ENCODE measurements at regions not wholly inside any gene's neighbourhood (a gene's known extent, or its start where the extent isn't known, plus 50 kb on each side); places are given as distances from the start of the nearest gene placed in this dataset.

DNA sequence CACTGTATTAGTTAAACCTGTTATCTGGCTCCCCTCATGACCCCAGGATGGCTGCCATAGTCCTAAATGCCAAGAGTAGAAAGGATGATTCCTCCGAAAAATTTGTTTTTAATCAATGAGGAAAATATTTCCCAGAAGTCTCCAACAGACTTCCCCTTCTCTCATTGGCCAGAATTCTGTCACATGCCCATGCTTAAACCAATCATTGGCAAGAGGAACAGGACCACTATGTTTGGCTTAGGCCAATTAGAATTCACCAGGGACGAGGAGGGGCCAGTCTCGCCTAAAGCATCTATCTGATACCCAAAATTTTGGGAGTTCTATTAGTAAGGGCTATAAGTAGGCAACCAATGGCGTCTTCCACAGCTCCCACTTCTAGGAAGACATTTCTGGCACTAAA, 71.2 kb upstream of the IL6 start:
- no peak for DNase-seq

DNA sequence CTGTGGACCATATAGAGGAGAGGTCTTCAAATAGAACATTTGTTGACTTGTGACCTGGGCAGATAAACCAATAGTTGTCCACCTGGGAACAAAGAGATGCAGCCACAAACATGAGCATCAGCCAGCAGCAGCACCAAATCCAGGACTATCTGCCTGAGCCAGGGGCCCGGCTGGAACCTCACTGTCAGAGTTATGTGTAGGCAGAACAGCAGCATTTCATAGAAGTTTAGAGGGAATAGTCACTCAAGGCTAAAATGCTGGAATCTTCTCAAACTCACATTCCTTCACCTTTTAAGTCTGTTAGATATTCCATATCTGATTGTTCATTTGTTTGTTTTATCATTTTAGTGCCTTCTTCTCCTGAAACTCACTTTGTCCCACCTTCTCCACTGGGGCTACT, 72.2 kb upstream of the IL6 start:
- no peak for DNase-seq

DNA sequence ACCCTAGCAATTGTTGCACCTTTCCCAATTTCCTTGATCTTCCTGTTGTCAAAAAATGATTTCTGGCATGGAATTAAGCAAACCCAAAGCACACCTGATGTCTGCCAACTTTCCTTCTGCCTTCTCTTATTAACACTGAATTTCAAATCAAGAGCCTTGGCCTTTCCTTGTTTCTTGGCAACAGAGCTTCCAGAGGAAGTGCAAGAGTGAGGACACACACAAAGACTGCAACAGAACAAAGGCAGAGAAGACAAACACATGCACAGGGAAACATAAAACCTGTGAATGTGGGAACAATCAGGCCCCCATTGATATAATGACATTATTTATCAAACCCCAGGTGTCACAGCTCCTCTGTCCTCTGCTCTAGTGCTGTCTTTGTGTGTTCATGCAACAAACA, 73.0 kb upstream of the IL6 start:
- no peak for DNase-seq

DNA sequence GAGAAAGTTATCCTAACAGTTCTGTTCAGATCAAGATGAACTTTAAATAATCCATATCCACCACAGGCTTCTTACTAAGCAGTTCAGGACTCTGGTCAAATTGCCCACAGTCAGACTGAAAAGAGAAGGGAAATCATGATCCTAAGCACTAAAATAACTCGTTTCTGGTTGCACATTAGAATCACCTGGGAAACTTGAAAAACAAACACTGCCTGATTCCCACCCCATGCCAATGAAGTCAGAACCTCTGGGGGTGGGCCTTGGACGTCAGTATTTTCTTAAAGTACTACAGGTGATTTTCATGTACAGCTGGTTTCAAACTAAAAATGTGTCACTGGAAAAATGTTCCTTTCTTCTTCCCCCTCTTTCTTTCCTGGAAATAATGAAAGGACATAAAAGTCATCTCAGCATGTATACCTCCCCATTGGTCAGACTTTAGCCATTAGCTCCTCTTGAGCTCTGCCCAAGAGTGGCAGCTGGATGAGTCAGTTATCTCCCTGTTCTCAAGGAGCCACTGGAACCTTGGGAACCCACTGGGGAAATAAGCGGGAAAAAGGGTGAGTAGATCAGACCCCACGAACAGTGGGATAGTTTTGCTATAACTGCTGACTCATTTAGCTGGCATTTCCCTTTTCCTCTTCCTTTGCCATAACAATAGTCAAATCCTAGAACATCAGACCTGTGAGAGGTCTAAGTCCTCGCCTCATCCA, 75.3 kb upstream of the IL6 start:
- no peak for DNase-seq

DNA sequence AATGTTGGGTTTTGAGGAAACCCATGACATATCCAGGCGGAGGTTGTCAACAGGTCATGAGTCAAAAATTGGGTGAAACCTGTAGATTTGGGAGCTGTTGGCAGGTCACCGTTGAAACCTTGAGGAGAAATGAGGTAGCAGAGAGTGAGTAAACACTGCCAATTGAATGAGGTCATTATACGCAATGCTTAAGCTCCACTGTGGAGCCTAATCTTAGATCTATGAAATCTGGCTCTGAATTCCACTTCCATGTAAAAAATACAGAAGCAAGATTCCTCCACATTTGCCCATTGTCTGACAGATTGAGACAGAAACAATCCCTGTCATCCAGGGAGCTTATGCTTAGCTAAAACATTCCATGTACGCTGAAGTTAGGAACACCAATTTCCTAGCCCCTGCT, 76.0 kb upstream of the IL6 start:
- no peak for DNase-seq

DNA sequence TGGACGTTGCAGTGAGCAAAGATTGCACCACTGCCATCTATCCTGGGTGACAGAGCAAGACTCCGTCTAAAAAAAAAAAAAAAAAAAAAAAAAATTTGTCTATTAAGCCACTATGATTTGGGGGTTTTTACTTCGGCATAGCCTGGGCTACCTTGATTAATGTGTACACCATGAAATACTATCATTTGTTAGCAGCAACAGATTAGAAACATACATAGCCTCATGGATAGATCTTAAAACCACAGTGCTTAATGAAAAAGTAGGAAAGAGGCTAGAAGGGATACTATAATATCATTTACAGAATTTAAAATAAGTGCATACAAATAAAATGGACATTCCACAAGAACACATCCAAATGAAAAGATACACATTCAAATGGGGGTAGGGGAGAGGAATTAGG, 77.3 kb upstream of the IL6 start:
- no peak for DNase-seq

DNA sequence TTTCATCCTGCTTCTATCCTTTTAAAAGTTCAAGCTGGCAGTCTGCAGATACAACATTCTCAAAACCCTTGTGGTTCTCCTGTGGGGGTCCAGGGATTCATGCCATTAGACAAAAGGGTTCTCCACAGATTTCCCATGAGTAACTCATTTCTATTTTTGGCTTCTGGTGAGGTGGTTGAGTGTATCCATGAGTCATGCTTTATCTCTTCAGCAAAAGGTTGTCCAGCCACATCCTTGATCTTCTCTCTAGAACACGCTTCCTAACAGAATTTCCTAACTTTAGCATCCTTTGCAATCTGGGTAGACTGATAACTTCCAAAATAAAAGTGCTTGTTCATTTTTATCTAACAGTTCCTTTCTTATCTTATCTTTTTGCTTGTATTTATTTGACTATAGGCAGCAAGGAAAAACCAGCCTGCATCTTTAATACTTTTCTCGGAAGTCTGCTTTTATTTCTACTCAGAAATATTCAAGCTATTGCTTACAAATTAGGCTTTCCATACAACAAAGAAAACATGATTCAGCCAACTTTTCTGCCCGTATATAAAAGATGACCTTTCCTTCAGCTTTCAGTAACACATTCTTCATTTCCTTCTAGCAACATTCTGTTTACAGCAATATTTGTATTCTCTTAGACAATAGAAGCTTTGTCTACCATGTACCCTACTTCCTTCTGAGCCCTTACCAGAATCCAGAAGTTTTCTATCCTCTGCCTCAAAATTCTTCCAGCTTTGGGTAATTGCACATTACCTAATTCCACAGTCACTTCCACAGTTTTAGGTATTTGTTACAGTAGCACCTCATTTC, 79.3 kb upstream of the IL6 start:
- DNase-seq = no peak

DNA sequence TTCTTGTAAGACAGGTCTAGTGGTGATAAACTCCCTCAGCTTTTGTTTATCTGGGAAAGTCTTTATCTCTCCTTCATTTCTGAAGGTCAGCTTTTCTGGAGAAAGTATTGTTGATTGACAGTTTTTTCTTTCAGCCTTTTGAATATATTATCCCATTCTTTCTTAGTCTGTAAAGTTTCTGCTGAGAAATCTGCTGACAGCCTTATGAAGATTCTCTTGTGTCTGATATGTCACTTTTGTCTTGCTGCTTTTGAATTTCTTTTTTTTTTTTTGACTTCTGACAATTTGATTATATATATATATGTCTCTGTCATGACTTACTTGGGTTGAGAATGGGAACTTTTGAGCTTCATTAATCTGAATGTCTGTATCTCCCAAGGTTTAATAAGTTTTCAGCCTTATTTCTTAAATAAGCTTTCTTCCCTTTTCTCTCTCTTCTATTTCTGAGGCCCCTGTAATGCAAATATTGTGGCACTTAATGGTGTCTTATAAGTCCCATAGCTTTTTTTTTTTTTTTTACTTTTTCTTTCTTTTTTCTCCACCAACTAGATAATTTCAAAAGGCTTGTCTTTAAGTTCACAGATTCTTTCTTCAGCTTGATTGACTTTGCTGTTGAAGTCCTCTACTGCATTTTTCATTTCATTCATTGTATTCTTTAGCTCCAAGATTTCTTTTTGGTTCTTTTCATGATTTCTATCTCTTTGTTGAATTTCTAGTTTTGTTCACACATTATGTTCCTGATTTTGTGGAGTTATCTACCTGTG, 81.4 kb upstream of the IL6 start:
- no peak for DNase-seq

DNA sequence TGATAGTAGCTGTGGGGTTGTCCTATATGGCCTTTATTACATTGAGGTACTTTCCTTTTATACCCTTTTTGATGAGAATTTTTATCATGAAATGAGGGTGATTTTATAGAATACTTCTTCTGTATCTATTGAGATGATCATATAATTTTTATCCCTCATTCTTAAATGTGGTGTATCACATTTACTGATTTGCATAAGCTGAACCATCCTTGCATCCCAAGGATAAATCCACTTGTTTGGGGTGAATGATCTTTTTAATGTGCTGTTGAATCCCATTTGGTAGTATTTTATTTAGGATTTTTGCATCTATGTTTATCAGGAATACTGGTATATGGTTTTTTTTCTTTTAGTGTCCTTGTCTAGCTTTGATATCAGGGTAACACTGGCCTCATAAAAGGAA, 84.5 kb upstream of the IL6 start:
- no peak for DNase-seq

DNA sequence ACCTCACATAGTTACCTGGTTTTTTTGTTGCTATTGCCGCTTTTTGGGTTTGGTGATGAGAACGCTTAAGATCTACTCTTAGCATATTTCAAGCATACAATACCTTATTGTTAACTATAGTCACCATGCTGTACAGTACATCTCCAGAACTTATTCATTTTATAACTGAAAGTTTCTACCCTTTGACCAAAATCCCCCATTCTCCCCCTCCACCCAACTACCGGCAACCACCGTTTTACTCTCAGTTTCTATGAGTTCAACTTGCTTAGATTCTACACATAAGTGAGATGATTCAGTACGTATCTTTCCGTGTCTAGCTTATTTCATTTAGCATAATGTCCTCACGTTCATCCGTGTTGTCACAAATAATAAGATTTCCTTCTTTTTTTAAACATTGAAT, 86.7 kb upstream of the IL6 start:
- DNase-seq = no peak

DNA sequence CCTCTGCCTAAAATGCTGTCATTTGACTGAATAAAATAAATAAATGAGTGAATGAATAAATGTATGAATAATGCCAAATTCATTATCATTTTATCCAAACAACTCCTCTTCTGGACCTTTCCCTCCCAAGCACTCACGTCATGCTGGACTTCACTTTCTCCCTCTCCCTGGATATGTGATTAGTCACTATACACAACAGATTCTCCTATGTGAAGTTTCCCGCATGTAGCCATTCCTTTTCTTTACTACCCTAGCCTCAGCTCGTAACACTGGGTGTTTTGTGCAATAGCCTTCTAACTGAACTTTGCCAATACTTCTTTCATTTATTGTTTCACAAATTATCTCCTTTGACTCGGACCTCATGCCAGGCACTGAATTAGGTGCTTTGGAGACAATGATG, 87.6 kb upstream of the IL6 start:
- no peak for DNase-seq

DNA sequence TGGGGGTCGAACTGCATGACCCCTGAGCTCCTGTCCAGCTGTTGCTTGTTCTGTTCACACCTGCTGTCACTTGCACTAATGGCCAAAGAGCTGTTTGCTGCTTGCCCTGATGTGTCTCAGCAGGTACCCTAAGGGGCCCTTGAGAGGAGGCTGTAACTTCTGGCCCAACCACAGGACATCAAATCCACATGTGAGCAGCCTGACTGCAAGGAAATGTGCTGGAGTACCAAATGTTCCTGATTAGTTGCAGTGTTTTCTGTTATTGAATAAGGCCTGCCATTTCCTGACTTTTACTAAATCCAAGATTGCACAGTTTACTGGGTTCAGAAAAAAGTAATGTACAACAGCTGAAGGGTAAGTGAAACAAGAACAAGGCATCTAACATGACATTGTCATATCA, 91.7 kb upstream of the IL6 start:
- no peak for DNase-seq

DNA sequence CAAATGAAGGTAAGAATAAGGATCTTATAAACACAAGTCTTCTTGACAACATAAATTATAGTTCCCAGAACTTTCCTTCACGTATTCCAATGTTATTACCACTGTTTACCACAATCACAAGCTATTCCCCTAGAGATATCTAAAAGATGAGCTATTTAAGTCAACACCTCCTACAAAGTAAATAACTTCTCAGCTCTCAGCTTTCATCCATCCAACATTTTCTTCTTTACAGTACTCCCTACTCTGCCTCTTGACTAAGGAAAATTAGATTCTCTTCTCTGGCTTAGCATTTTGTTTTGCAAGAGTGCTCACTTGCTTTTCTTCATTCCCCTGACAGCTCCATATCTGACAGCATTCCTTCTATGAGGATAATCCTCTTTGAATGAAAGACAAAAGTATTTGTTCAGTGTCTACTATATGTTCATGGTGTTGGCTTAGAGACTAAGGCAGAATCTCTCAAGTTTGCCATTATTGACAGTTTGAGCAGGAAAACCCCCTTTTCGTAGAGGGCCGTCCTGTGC, 93.0 kb upstream of the IL6 start:
- DNase-seq = no peak

DNA sequence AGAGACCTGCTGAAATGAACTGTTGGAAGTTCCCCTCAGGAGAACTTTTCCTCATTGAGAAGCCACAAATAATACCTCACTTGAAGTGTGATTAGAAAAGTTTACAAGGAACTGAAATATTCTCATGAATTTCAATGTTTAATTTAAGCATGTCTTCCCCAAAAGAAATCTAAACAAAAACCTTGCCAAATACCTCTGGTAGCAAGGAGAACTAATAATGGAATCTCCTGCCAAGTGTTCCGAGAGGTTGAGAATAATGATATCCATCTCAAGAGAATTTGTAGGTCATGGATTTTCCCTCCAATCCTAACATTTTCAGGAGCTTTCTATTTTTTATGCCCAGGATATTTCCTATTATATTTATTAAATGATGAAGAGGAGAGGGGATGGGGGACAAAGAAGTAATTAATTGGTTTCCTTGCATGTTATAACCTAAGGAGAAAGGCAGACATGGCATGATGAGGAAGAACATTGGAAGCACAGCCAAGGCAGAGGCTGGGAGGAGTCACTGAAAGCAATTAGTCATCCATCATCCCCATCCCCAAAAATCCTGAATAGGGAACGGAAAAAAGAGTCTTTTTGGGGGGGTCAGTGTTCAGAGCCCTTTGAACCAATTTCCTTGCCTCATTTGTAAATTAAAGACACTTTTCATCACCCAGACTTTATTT, 93.6 kb upstream of the IL6 start:
- no peak for DNase-seq

DNA sequence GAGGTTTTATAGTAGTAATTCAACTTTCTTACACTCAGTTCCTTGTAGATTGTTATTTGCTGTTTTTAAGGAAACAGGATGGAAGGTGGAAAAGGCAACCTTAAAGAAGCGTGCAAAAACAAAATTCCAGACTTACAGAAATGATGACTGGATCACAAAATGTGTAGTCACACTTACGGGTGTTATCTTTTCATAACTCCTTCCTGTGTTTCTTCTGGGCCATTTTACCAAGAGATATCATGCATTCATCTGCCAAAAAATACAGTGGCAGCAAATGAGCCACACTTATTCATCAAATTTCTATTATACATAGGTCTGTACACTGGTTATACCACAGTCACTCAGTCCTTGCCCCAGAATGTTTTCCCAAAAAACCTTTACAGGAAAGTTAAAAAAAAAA, 94.3 kb upstream of the IL6 start:
- no peak for DNase-seq

DNA sequence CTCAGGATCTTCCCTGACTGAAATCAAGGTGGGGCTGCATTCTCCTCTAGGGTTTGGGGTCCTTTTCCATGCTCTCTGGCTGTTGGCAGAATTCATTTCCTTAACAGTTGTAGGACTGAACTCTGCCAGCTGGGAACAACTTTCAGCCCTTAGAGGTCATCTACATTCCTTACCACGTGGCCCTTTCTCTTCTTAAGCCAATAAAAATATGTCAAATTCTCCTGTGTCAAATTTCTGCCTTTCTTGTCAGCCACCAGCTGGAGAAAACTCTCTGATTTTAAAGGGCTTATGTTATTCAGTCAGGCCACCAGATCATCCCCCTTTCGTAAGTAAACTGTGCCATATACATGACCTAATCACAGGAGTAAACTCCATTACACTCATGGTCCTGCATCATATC, 95.3 kb upstream of the IL6 start:
- no peak for DNase-seq

DNA sequence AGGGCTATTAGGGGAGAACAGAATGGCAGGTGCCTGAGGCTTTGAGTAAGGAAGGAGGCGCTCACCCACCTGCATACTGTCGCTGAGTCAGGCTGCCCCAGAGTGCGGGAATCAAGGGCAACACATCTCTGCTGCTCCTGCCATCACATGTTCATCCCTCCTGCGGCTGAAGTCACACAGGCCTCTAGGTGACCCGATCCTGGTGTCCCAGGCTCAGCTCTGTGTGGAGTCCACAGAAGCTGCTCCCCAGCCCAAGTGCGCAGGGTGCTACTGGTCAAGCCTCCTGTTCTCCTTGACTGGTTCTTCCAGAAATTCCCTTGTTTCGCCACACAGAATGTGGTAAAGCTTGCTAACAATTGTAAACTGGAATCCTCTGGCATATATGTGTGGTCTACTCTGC, 96.9 kb upstream of the IL6 start:
- no peak for DNase-seq

DNA sequence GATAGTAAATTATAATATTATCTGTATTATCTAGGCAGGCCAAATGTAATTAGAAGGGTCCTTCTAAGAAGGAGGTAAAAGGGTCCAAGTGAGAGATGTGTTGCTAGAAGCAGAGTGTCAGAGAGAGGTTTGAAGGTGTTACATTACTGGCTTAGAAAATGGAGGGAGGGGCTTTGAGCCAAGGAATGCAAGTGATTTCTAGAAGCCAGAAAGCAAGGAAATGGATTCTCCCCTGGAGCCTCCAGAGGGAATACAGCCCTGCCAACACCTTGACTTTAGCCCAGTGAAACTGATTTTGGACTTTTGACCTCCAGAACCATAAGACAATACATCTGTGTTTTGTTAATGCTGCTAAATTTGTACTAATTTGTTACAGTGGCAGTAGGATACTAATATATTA, 97.9 kb upstream of the IL6 start:
- no peak for DNase-seq

DNA sequence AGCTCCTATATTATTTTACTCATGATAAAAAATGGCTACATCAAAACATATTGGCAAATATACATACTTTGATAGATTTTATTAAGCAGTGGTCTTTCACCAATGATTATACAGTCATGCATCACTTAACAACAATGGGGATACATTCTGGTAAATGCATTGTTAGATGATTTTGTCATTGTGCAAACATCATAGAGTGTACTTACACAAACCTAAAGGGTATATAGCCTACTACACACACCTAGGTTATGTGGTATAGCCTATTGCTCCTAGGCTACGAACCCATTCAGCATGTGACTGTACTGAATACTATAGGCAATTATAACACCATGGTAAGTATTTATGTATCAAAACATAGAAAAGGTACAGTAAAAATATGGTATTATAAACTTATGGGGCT, 98.9 kb upstream of the IL6 start:
- no peak for DNase-seq

DNA sequence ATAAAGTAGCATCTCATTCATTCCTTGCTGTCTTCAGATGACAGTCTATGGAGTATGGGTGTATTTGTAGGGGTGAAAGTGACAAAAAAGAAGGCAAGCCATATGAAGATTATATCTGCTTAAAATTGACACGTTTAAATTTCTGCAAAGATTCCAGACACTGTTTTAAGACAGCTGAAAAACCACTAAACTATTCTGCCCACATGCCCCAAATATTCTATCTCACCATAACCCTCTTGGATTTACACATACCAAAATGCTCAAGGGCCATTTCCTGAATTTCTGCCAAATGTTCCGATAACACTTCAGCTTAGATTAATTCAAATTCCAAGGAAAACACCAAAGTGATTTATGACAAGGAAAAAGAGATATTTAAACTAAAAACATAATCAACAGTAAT, 99.9 kb upstream of the IL6 start:
- no peak for DNase-seq

DNA sequence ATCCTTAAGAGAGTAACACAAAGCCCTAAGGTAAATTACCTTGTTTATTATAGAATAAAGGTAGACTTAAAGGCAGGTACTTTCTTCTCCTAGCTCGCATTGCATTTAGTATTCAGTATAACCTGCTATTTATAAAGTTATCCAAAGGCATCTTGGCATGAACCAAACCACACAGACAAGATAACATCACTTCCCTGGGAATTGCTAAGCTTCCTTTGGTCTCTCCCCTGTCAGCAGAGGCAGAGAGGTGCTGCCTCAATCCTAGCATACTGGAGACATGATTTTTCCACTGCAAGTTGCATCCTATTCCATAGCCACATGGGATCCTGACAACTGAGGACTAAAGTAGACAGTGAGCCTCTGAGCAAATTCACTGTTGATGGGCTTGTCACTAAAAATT, 101.7 kb upstream of the IL6 start:
- DNase-seq = no peak

DNA sequence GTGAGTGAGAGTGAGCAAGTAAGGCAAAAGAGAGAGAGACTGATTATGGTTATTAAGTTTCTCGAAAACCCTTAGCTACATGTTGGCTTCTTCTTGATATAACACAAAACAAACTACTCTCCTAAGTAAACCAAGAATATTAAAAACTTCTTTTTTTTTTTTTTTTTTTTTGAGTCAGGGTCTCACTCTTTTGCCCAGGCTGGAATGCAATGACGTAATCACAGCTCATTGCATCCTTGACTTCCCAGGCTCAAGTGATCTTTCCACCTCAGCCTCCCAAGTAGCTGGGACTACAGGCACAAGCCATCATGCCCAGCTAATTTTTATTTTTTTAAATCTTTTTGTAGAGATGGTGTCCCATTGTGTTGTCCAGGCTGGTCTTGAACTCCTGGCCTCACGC, 102.2 kb upstream of the IL6 start:
- DNase-seq = no peak

DNA sequence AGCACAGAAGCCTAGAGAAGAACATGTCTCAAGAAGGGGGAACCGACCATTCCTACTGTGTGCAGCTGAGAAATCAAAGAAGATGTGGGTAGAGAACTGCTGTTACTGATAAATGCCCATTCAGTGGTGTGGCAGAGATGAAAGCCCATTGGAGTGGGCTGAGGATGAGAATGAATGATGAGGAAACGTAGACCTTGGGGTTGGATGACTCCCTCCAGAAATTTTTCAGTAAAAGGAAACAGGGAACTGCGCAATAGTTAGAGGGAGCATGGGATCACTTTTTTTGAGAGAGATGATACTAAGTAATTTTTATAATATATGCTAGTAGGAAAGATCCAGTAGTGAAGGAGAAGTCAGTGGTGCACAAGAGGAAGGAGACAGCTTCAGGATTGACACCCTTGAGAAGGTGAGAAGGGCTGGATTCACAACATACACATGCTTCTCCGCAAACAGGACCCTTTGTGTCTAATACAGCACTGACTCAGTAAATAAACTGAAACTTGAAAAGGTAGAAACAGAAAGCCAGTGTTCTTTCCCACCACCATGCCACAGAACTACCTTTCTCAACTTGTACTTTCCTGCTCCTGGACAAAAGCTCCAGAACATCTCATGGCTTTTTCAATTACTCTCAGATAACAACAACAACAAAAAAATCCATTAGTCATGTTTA, 104.7 kb upstream of the IL6 start:
- no peak for DNase-seq

Data from activated CD8-positive, alpha-beta memory T cell treated with anti-CD3 and anti-CD28 coated beads, Interleukin-2, amount 50 U/mL, for 4 hours (primary cell).